HG03039 (cell line): ENCODE measurements at regions not wholly inside any gene's neighbourhood (a gene's known extent, or its start where the extent isn't known, plus 50 kb on each side); places are given as distances from the start of the nearest gene placed in this dataset.
"Not testable (repeated sequence)": the region's sequence is repeated elsewhere in the genome, so short reads cannot be mapped to it uniquely, and the experiment has no call there.

Experiments
- ATAC-seq: cut with Tn5 transposase; IDR thresholded peaks from one replicate; pipeline ENCODE4 v1.9.1; 2021; ENCODE audit warnings: mild to moderate bottlenecking, moderate library complexity; ENCODE audit not compliant: unreplicated experiment

GRCh38 chr13:83019986-83020385 lies 862.3 kb downstream of the SLITRK1 start:
- no peak for ATAC-seq

- ATAC-seq, result no peak
These were observed 872.3 kb downstream of the SLITRK1 start for GRCh38 chr13:83009987-83010386.

- ATAC-seq, result no peak
These were observed 873.9 kb downstream of the SLITRK1 start for GRCh38 chr13:83008212-83008929.

- no peak for ATAC-seq
These were observed 875.0 kb downstream of the SLITRK1 start for GRCh38 chr13:83007226-83007625.

GRCh38 chr13:83003185-83003584 lies 879.1 kb downstream of the SLITRK1 start:
- ATAC-seq, result no peak

- no peak for ATAC-seq
These were observed 888.9 kb downstream of the SLITRK1 start for GRCh38 chr13:82993417-82993816.

- no peak for ATAC-seq
These were observed 905.8 kb downstream of the SLITRK1 start for GRCh38 chr13:82976499-82976898.

GRCh38 chr13:82963226-82964099 lies 918.8 kb downstream of the SLITRK1 start:
- no peak for ATAC-seq

- no peak for ATAC-seq
These were observed 919.9 kb downstream of the SLITRK1 start for GRCh38 chr13:82962397-82962796.

- ATAC-seq, result no peak
These were observed 920.5 kb downstream of the SLITRK1 start for GRCh38 chr13:82961757-82962156.

GRCh38 chr13:82952336-82952735 lies 929.9 kb downstream of the SLITRK1 start:
- ATAC-seq, result not testable (repeated sequence)

- ATAC-seq, result no peak
These were observed 934.6 kb downstream of the SLITRK1 start for GRCh38 chr13:82947683-82948082.

GRCh38 chr13:82947191-82947621 lies 935.1 kb downstream of the SLITRK1 start:
- ATAC-seq, result no peak

GRCh38 chr13:82938644-82939043 lies 943.6 kb downstream of the SLITRK1 start:
- ATAC-seq, result no peak

- no peak for ATAC-seq
These were observed 948.3 kb downstream of the SLITRK1 start for GRCh38 chr13:82934000-82934399.

- no peak for ATAC-seq
These were observed 957.2 kb downstream of the SLITRK1 start for GRCh38 chr13:82925114-82925513.

- ATAC-seq, result no peak
These were observed 964.3 kb downstream of the SLITRK1 start for GRCh38 chr13:82917984-82918383.

- ATAC-seq, result no peak
These were observed 969.7 kb downstream of the SLITRK1 start for GRCh38 chr13:82912564-82912963.

- no peak for ATAC-seq
These were observed 977.2 kb downstream of the SLITRK1 start for GRCh38 chr13:82905071-82905470.

GRCh38 chr13:82900453-82900852 lies 981.8 kb downstream of the SLITRK1 start:
- ATAC-seq, result no peak

GRCh38 chr13:82898586-82898985 lies 983.7 kb downstream of the SLITRK1 start:
- ATAC-seq, result no peak

- no peak for ATAC-seq
These were observed 1002.4 kb downstream of the SLITRK1 start for GRCh38 chr13:82879921-82880320.
